COLO668 (cell line): ENCODE measurements at regions not wholly inside any gene's neighbourhood (a gene's known extent, or its start where the extent isn't known, plus 50 kb on each side); places are given as distances from the start of the nearest gene placed in this dataset.

Source experiments
- DNase-seq: peaks from one replicate; lab custom pipeline; 2025; ENCODE audit not compliant: unreplicated experiment; lab: John Stamatoyannopoulos, UW

GRCh38 chr5:142475102-142475513 lies 150.3 kb upstream of the SPRY4 start:
- no peak for DNase-seq

GRCh38 chr5:142474431-142475094 lies 149.7 kb upstream of the SPRY4 start:
- no peak for DNase-seq

GRCh38 chr5:142473038-142473437 lies 148.2 kb upstream of the SPRY4 start:
- DNase-seq = no peak

- no peak for DNase-seq
Observed at GRCh38 chr5:142472306-142472951, 147.6 kb upstream of the SPRY4 start.

DNA sequence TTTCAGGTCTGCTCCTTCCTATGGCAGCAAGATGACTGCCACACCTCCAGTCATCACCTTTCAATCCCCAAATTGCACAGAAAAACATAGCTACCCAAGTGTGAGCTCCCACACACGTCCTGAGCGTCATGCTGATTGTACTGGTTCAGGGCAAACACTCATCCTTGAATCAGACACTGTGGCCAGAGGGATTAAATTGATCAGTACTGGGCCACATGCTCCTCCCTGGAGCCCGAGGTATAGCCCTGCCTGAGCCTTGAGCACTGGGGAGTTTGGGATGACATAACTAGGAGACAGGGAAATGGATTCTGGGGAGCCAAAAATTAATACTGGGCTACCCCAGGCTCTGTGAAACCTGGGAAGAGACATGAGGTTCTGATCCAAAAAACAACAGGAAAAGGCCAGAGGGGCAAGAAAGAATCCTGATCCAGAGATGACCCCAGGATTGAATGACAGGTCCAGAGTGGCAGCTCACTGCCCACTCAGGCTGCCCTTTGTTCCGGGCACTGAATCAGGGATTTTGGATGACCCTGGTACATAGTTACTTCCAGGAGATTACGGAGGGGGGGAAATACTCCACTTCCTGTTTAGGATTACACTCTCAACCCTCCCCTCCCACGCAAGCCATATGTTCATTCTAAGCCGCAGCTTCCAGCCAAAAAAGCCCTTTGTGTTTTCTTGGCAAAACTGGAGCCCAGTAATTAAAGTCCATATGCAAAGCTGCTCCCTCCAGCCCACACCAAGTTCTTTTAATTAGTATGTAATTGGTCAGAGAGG lies 141.6 kb upstream of the SPRY4 start:
- no peak for DNase-seq

DNA sequence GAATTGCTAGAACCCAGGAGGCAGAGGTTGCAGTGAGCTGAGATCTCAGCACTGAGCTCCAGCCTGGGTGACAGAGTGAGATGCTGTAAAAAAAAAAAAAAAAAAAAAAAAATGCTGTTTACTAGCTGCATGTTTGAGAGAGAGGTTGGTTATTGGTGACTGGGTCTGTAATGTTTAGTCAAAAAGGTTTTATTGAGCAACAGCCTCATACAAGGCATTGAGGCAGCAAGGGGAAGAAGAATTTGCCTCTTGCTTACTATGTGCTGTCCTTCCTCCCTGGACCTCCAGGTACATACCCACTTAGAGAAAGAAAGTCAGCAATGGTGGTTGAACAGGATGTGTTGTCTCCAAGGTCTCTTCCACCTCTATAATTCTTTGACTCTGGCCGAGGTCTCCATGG lies 140.7 kb upstream of the SPRY4 start:
- no peak for DNase-seq

DNA sequence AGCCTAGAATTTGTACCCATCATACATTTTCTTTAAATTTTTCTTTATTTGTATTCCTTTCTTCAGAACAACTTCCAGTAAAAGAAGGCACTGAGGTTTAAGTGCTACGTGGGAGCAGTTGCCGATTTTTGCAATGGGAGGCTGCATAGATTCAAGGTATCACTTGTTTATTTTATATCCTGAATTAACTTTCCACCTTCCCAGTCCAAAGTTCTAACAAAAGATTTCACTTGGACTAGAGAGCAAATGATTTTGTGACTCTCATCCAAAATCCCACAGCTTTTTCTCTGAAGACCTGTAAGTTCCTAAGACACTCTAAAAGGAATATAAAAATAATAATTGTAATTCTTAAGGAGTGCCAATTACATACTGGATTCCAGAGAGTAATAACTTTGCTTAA lies 139.1 kb upstream of the SPRY4 start:
- DNase-seq = no peak

DNA sequence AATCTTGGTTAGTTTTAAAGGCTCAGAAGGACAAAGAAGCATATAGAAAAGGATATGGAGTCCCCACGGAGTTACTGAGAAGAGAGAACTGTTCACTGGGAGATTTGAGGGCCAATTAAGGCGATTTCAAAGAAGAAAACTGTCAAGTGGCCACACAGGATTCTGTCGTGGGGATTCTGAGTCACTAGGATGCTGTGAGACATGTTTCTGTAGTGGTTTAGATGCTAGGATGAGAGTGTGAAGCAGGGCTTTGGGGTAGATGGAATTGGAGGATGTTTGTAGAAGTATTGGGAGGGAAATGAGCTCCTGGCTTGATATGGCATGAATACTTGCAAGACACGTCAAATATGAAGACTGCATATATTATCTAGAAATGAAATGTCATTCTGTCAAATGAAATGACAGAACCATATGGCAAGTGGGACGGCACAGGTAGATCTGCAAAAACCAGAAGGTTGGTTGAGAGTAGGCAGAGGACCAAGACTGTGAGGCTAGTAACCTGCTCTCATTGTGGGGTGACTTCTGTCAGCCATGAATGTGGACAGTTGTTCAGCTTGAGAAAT lies 136.3 kb upstream of the SPRY4 start:
- DNase-seq = no peak

DNA sequence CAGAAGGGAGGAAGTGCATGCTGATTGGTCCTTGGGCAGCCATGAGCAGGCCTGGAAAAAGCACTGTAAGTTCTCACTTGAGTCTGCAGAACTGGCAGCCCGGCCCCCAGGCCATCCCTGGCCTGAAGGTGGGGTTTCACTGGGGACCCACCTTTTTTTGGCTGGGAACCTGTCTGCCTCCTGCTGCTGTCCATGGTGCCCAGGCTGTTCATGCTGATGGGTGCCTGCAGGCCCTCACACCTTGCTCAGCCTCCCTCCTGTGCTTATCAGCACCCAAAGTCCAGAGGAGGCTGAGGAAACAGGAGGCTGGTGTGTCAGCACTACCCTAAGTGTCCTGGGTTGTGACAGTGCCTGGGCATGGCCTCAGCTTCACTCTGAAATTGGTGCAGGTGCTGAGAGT lies 134.4 kb upstream of the SPRY4 start:
- DNase-seq = no peak

DNA sequence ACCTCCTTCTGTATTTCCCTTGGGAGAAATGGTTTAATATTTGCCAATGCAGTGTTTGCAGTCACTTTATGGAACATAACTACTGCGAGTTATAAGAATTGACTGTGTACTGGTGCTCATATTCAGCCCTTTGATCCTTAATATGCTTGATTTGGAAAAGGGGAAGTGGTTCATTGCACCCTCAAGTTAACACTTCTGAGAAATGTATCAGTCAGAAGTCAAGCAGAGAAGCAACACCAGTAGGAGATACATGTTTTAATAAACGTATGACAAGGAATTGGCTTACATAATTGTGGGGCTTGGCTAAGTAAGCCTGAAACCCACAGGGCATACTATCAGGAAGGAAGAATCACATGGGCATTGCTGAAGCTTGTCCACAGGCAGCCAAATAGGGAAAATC lies 131.0 kb upstream of the SPRY4 start:
- no peak for DNase-seq

DNA sequence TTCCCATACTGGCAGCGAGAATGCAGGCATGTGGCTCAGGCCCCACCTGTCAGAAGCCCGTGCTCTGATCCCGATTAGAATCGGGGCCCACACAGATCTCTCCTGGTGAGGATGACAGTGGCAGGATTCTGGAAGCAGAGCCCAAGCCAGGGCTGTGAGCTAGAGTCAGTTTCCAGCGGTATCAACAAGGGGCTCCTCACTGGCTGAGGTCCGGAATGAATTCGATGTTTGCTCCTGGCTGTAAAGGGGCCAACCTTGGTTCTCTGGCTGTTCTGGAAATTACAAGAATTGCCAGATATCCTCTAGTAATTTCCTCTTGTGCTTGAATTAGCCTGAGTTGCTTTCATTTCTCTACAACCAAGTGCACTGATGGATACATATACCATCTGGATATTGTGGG lies 129.1 kb upstream of the SPRY4 start:
- DNase-seq = no peak

GRCh38 chr5:142450419-142450818 lies 125.6 kb upstream of the SPRY4 start:
- DNase-seq = no peak

DNA sequence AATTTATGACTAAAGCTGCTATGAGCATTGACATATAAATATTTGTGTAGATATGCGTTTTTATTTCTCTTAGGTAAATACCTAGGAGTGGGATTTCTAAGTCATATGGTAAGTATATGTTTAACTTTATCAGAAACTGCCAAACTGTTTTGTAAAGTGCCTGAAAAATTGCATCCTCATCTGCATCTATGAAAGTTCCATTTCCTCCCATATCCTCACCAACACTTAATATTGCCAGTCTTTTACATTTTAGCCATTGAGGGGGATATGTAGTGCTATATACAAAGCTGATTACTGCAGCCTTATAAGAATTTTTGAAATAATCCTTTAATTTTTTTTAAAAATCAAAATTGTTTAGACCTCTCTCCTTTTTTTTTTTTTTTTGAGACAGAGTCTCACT lies 123.1 kb upstream of the SPRY4 start:
- no peak for DNase-seq

DNA sequence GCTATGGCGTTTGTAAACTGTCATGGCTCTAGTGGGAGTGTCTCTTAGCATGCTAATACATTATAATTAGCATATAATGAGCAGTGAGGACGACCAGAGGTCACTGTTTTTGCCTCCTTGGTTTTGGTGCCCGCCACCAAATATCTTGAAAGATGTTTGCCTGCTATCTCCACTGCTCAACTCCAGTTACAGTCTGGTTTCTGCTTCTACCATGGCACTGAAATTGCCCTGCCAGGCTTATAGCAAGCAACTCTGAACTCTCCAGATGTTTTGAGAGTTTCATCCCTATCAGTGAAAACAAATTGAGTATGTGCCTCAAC lies 122.1 kb upstream of the SPRY4 start:
- no peak for DNase-seq

DNA sequence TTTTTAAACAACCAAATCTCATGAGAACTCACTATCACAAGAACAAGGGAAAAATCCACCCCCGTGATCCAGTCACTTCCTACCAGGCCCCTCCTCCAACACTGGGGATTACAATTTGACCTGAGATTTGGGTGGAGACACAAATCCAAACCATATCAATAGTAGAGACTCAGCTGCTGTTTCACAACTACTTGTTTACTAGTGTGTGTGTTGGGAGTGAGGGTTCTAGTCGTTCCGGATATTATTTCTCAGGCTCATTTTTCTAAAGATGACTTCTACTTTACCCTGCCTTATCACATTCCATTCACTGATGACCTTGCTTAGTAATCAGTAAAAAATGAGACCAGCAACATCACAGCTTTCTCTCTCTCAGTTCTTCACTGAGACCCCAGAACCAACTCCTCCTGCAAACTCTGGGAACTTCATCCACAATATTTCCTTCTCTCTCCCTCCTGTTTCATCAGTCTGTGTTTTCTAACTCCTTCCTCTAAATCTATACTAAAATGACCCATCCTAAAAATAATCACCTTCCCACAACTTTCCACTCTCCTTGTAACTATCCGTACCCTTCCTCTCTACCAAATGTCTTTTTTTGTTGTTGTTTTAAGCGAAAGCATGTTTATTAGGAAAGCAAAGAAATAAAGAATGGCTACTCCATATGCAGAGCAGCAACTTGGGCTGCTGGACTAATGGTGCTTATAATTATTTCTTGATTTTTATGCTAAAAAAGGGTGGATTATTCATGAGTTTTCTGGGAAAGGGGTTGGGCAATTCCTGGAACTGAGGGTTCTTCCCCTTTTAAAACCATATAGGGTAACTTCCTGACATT lies 121.5 kb upstream of the SPRY4 start:
- no peak for DNase-seq

- no peak for DNase-seq
Observed at GRCh38 chr5:142445266-142445665, 120.4 kb upstream of the SPRY4 start.

- DNase-seq = no peak
Observed at GRCh38 chr5:142441616-142442015, 116.8 kb upstream of the SPRY4 start.

DNA sequence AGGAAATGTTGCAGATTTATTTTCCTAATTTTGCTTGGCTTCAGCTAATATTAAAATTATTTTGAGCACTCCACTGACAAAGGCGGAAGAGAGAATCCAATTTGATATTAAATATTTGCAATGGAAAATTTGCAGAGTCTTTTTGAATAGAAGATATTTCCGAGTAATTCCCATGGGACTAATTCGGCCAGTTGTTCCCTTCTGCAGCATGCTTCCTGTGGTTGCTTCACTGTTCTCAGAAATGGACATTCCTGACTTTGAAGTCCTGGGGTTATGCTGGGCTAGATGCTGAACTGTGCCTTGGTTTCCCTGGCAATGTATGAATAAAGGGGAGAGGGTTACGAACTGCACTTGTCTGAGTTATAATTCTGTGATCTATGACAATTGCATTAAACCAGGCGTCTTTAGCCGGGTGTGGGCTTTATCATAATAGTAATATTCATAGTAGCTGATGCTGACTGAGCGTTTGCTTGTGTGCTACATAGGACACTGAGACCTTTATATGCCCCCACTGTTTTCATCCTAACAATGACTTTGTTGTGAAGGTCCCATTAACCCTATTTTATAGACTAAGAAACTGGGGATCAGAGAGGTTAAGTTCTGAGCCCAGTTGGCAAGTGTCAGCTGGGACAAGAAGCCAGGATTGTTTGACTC lies 114.5 kb upstream of the SPRY4 start:
- DNase-seq = no peak

DNA sequence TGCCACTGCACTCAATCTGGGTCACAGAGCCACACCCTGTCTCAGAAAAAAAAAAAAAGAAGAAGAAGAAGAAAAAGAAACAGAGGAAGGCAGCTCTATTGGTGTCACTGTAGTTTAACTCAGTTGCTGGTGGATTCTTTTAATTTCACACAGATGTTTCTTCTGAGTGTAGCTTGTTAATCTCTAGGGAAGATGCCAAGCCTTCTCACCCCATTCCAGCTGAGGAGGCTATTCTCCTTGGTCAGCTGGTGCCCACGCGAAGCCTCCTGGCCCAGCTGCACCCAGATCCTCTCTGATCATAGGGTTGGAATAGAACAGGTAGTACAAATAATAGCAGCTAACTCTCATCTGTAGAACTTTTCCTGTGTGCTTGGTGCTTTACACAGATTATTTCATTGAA lies 113.8 kb upstream of the SPRY4 start:
- no peak for DNase-seq

- DNase-seq = no peak
Observed at GRCh38 chr5:142437563-142437962, 112.7 kb upstream of the SPRY4 start.
